Transverse colon (tissue), 4 donors: ENCODE measurements at regions not wholly inside any gene's neighbourhood (a gene's known extent, or its start where the extent isn't known, plus 50 kb on each side); places are given as distances from the start of the nearest gene placed in this dataset.

Experiments
- EP300 ChIP-seq: sonication (generic); formaldehyde crosslinking; IDR thresholded peaks from one replicate; pipeline ENCODE4 v1.6.1; 2017; ENCODE audit warnings: antibody characterized with exemption, low read depth
- POLR2A ChIP-seq: fragments of 450-650 bp; IDR thresholded peaks from one replicate; pipeline ENCODE4 v1.6.1; 2016; ENCODE audit warnings: antibody characterized with exemption, mild to moderate bottlenecking, moderate library complexity
- POLR2AphosphoS5 ChIP-seq, 3 donors: sonication (generic); formaldehyde crosslinking; IDR thresholded peaks; one replicate each; pipeline ENCODE4 v1.6.1; 2016; ENCODE audit warnings: antibody characterized with exemption in 3 of 3
- TF ChIP-seq, protein P1 (sequence below), 5 experiments: fragments of 200-600 bp in 3 of 5; fragments of 450-650 bp in 2 of 5; sonication (generic) in 3 of 5; IDR thresholded peaks; 1 replicate in 2 of 5; 2 replicates in 3 of 5; pipeline ENCODE4 v1.5.1; 2016 to 2017; ENCODE audit warnings: antibody characterized with exemption in 5 of 5, inconsistent platforms in 3 of 5, mild to moderate bottlenecking in 2 of 5, moderate library complexity in 1 of 5

DNA sequence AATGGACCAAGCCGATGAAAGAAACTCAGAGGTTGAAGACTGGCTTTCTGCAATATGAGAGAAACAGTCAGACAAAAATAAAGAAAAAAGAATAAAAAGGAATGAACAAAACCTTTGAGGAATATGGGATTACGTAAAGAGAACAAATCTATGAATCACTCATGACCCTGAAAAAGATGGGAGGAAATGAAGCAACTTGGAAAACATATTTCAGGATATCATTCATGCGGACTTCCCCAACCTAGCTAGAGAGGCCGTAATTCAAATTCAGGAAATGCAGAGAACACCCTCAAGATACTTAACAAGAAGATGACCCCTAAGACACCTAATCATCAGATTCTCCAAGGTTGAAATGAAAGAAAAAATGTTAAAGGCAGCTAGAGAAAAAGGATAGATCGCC, 705.3 kb upstream of the CHRM3 start:
- TF ChIP-seq POLR2A (no peak), POLR2AphosphoS5 (IDR thresholded peaks at IDR 0.05) (no peak), EP300 (no peak)
- TF ChIP-seq, protein P1, sequence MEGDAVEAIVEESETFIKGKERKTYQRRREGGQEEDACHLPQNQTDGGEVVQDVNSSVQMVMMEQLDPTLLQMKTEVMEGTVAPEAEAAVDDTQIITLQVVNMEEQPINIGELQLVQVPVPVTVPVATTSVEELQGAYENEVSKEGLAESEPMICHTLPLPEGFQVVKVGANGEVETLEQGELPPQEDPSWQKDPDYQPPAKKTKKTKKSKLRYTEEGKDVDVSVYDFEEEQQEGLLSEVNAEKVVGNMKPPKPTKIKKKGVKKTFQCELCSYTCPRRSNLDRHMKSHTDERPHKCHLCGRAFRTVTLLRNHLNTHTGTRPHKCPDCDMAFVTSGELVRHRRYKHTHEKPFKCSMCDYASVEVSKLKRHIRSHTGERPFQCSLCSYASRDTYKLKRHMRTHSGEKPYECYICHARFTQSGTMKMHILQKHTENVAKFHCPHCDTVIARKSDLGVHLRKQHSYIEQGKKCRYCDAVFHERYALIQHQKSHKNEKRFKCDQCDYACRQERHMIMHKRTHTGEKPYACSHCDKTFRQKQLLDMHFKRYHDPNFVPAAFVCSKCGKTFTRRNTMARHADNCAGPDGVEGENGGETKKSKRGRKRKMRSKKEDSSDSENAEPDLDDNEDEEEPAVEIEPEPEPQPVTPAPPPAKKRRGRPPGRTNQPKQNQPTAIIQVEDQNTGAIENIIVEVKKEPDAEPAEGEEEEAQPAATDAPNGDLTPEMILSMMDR (IDR thresholded peaks at IDR 0.05) = no peak
